ENCODE measurements at regions not wholly inside any gene's neighbourhood (a gene's known extent, or its start where the extent isn't known, plus 50 kb on each side); places are given as distances from the start of the nearest gene placed in this dataset.

GRCh38 chr3:116849261-116849688, 139.7 kb downstream of the TUSC7 start:
- DNase-seq = no peak

GRCh38 chr3:116852803-116853202, 143.2 kb downstream of the TUSC7 start:
- DNase-seq = no peak

DNA sequence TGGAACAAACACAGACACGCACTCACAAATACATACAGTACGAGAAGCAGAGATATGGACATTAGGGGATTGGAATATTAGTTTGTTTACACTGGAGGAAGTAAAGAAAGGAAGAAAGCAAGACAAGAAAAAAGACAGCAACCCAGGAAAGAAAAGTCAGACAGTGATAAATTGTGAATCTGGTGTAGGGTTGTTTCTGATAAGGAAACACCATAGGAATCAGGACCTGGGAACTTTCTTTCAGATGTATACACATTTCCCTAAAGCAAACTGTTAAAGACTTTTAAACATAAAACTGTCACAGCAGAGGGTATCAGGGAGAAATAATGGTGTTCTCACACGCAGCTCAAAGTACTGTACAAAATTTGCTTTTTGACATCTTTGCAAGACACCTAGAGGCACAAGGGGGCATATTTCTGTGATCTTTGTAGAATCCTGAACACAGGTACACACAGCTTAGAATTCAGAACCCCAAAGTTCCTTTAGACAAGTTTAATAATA, 153.7 kb downstream of the TUSC7 start:
- DNase-seq = no peak

- DNase-seq = peak in 1 of 2 experiments; percentile 1
Observed at GRCh38 chr3:116863822-116864589, 154.4 kb downstream of the TUSC7 start.

DNA sequence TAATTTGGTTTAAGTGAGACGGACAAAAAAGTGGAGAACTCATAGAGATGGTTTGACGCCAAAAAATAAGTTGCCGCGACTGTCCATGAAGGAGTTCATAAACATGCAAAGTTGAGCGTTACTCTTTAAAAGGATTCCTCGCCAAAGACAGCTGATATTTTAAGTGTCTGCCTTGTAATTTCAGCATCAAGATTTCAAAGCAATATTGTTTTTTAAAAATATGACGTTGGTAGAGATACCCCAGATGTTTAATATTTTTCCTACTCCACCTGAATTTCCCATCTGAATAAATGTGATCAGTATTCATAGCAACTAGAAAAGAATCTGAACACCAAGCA, 155.0 kb downstream of the TUSC7 start:
- no peak for DNase-seq

DNA sequence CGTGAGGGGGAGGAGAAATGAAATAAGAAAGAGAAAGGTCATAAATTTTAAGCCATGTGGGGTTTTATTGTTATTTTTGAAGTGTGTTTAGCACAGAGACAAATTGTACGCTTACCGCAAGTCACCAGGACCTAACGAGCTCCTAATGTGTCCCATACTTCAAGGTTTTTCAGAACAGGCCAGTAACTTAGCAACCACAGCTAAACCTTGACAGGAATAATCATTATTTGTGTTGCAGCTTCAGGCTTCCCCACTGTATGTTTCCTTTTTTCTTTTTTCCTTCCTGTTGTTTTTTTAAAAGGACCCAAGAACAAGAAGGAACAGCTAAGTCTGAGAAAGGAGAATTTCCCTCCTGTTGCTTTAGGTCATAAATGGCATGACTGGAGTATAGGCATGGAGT, 160.8 kb downstream of the TUSC7 start:
- DNase-seq = no peak

- DNase-seq = no peak
Observed at GRCh38 chr3:116871905-116872304, 162.3 kb downstream of the TUSC7 start.

DNA sequence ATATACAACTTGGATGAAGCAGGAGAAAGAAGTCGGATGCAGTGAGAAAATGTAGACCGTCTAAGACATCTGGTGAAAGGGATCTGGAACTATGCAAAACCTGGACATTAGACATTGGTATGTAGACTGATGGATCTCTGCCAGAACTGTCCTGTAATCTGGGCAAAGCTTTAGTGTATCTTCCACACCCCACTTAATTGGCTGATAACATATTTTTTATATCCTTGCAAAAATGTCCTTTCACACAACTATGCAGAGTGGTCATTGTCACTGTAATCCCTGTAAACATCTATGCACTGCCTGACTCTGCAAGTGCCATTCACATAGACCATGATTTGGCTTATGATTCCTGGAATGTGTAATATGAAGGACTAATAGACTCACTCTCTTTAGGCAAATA, 163.1 kb downstream of the TUSC7 start:
- DNase-seq = no peak

DNA sequence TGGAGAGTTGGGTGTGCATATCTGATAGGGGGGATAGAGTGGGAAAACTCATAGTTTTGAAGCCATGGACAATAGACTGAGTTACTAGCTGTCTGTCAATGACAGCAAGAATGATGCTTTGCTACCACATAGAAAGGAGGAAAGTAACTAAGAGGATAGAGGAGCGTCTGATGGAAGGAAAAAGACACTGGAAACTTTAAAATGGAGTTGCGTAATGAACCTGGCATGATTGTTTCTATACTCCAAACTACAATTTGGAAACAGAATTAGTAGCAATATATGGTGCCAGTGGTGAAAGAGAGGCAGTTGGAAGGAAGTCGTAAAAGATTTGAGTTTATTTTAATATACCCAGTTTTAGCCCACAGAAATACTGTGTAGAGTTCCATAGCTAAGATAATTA, 163.6 kb downstream of the TUSC7 start:
- no peak for DNase-seq

DNA sequence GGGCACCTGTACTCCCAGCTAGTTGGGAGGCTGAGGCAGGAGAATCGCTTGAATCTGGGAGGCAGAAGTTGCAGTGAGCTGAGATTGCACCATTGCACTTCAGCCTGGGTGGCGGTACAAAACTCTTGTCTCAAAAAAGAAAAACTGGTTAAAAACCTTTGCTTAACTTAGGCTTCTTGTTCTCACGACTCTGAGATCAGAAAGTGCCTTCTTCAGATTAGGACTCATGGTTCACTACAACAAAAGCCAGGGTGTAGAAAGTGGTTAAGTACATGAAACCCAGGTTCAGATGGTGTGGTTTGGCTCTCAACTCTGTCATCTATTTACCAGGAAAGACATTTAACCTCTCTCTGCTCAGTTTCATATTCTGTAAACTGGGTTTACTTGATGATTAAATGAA, 168.4 kb downstream of the TUSC7 start:
- no peak for DNase-seq

GRCh38 chr3:116886202-116886893, 176.8 kb downstream of the TUSC7 start:
- no peak for DNase-seq

- DNase-seq = no peak
Observed at GRCh38 chr3:116896116-116896515, 186.5 kb downstream of the TUSC7 start.

DNA sequence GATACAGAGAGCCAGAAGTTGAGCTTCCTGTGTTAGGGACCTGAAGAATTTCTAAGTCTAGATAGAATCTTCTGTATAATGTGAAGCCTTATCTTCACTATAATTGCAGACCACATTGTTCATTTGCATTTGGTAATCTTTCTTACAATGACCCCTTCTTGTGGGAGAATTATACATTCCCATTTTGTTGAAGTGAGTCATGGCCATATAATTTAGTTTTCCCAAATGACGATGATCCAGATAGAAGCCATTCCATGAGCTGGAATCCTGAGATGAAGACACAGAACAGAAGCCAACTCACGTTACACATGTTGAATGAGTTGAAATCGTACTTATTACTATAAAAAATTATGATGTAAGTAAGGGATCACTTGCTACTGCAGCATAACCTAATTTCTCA, 187.8 kb downstream of the TUSC7 start:
- no peak for DNase-seq

- DNase-seq = no peak
Observed at GRCh38 chr3:116899253-116899652, 189.7 kb downstream of the TUSC7 start.

DNA sequence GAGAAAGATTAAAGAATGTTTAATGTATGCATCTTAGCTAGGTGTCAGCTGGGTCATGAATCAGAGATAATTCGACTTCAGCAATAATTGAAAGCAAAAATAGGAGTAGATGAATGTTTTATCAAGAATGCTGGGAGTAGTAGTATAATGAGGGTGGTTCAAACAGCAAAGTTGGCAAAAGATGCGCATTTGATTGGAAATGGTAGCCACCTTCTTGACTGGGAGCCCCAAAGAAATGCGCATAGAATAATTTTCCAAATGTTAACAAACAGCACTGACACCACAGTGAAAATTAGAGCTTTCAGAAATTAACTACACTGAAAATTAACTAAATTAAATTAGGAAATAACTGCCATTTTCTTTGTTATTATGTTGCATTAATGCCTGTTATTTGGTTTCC, 195.8 kb downstream of the TUSC7 start:
- DNase-seq = no peak

- DNase-seq = no peak
Observed at GRCh38 chr3:116905794-116906193, 196.2 kb downstream of the TUSC7 start.

GRCh38 chr3:116912116-116912515, 202.5 kb downstream of the TUSC7 start:
- DNase-seq = no peak

GRCh38 chr3:116914004-116914403, 204.4 kb downstream of the TUSC7 start:
- DNase-seq = no peak

- no peak for DNase-seq
Observed at GRCh38 chr3:116916836-116917235, 207.3 kb downstream of the TUSC7 start.

GRCh38 chr3:116920826-116921610, 211.4 kb downstream of the TUSC7 start:
- no peak for DNase-seq

GRCh38 chr3:116927918-116928317, 218.3 kb downstream of the TUSC7 start:
- no peak for DNase-seq

GRCh38 chr3:116929505-116930222, 220.1 kb downstream of the TUSC7 start:
- no peak for DNase-seq

DNA sequence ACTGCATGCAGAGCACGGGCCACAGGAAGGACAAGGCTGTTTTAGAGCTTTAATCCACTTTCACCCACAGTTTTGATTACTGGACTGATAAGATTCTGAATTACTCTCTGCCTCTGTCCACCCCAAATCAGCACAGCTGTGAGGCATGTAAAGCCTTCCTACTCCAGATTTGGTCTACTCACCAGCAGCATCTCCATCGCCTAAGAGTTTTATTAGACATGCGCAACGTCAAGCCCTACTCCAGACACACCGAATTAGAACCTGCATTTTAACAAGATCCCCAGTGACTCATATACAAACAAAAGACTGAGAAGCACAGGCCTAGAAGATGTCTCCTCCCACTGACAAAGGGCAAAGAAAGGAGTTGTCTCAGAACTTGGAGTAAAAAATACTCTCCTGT, 221.2 kb downstream of the TUSC7 start:
- no peak for DNase-seq

Data from SW 1271 (cell line).